ENCODE measurements at regions not wholly inside any gene's neighbourhood (a gene's known extent, or its start where the extent isn't known, plus 50 kb on each side); places are given as distances from the start of the nearest gene placed in this dataset.

- no peak for DNase-seq
Observed at GRCh38 chr1:62988867-62989266, 204.9 kb downstream of the ATG4C start.

DNA sequence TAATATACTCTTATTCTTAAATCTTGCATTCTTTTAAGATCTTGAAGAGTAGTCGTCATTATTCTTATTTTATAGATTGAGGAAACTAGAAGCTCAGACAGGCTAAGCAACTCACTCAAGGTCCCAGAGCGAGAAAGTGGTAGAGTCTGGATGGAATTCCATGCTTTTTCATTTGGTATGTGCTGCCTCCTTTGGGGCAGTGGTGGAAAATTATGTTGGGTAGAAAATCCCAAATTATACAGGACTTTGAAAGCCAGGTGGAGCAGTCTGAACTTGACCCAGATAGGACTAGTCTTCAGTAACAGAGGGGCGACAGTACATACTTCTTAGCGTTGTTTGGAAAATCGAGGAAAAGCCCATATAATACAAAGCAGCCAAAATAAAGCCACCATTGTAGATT is 205.6 kb downstream of the ATG4C start:
- DNase-seq, result no peak

DNA sequence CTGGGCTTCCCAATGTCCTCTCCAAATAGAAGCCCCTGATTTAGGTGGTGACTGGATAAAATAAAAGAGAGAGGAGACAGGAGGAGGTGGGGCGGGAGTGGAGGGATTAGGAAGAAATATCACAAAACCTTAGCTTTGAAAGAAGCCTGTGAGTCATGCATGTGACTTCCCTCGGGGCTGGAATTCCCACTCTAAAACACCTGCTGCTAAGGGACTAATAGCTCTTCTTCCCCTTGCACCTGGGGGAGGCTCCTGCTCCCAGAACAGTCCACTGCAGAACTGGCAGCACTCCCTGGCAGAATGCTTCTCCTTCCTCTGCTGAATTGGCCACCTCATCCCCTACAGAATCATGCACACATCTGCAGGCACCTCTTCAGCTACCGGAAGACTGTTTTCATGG is 207.2 kb downstream of the ATG4C start:
- DNase-seq, result no peak

GRCh38 chr1:62993844-62994243 is 209.9 kb downstream of the ATG4C start:
- DNase-seq, result no peak

DNA sequence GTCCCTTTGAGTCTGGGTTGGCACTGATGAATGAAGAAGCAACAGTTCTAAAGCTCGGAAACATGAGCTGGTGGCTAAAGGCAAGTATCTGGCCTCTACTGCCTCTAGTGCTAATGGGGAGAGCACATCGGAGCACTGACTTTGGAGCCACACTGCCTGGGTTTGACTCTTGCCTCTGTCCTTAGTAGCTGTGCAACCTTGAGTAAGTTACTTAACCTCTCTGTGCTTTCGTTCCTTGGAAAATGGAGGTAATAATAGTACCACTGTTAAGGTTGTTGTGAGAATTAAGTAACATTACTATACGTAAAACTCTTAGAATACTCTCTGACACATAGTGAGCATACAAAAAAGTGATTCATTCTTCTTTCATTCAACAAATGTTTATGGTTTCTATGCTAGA is 211.2 kb downstream of the ATG4C start:
- no peak for DNase-seq

DNA sequence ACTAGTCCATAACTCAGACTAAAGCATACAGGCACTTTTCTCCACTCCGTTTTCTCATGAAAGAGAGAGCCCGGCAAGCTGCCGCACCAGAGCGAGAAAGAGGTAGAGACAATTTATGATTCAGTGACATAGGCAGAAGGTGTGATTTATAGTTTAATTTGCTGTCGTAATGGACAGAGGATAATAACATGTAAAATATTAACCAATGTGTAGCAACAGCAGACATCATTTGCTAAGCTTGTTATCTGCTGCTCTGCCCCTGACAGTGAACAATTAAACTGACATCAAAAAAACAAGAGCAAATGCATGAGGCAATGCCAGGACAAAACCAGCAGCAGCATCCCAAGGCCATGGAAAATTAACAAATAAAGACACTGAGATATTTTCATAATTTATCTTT is 214.0 kb downstream of the ATG4C start:
- DNase-seq, result no peak

DNA sequence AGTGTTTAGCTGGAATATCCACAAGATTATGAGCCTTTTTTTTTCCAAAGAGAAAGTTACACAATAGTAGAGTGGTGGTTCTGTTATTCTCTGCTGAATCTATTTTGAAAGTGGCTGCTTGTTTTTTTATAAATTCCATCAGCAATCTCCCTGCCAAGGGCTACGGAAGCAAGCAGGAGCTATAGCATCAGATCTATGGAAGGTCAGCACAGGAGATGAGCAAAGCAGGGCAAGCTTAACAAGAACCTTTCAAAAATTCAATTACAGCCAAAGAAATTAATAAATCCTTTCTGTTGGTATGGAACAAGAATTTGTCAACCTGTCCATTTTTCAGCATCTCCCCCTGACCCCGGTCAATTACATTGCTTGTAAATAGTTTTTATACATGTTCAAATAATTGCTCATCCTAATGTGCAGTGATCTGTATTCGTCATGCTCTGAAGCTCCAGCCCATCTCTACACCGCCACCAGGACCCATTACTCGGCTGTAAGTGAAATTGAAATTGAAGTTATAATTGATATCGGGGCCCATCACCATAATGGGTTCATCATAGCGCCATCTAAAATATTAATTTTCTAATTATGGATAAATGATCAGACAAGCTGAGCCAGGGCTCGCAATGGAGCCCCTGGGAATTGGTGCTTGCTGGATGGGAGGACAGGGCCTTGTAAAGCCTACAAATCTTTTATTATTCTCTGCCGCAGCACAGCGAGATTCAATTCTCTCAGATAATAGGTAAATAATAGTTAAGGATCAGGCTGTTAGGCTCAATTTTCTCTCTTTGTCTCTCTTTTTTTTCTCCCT is 215.1 kb downstream of the ATG4C start:
- DNase-seq, result no peak

DNA sequence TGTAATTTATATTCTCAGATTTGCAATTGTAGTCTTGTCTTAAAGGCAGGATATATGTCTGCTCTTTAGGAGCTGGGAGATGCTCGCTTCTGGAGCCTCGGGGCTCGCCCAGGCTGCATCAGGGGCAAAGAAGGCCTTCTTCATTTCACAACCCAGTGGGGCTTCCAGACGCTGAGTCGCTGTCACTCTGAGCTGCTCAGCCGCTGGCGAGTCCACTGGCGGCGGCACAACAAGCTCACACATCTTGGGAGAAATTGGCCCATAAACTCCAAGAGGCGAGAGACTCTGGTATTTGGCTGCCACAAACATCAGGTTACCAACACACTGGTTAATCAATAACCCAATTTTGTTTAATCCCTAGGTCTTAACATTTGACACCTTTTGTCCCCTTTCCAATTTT is 216.6 kb downstream of the ATG4C start:
- DNase-seq, result no peak

GRCh38 chr1:63004868-63005267 is 220.9 kb downstream of the ATG4C start:
- DNase-seq, result no peak

DNA sequence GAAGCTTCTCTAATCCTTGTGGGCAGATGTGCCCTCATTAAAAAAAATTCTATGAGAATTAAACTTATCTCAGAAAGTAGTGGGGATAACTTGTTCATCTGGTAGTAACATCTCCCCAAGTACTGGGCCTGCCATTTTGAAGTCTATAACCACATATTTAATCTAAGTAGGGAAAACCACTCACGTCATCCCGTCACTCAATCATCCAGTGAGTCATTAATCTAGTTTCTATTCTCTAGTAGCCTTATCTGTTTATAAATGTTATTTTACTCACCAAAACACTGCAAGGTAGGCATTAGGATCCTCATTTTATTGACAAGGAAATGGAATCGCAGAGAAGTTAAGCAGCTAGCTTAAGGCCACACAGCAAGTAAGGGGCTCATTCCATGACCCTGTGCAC is 221.9 kb downstream of the ATG4C start:
- no peak for DNase-seq

DNA sequence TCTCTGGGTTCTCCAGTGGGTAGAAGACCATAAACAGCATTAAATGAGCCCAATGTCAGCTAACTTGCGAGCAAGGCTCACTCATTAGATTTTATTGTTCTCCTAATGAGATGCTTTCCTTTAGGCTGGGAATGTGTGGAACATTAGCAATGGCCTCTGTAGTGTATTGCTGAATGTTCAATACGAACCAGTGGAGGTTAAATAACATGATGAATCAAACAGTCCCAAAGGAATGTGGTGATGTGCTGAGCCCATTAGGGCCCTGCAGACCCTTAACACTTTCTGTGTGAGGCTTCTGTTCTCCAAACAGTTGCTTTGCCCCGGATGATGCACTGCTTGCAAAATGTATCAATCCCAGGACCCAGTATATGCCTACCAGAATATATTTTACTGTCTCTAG is 225.5 kb downstream of the ATG4C start:
- DNase-seq, result no peak

- DNase-seq, result no peak
Observed at GRCh38 chr1:63010913-63011660, 227.2 kb downstream of the ATG4C start.

GRCh38 chr1:63012339-63012738 is 228.4 kb downstream of the ATG4C start:
- DNase-seq, result no peak

- DNase-seq, result no peak
Observed at GRCh38 chr1:63014267-63014666, 230.3 kb downstream of the ATG4C start.

- no peak for DNase-seq
Observed at GRCh38 chr1:63022319-63022718, 238.4 kb downstream of the ATG4C start.

GRCh38 chr1:63023171-63023570 is 239.2 kb downstream of the ATG4C start:
- DNase-seq, result no peak

- DNase-seq, result no peak
Observed at GRCh38 chr1:63023637-63024036, 239.7 kb downstream of the ATG4C start.

DNA sequence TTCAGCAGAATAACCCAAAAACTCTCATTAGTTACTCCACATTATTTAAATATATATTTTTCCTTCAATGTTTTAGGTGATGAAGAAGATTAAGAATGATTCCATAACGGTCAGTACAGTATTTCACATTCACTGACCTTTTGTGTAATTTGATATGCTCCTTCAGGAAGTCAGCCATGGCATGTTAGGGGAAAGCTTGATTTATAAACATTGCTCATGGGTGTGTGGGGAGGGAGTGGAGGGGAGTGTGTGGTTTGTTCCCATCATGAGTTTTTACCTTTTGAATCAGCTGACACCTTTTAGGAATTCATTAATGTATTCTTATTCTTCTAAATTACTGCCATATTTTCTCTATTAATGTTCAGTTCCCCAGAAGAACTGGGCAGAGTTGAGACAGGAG is 240.2 kb downstream of the ATG4C start:
- no peak for DNase-seq

GRCh38 chr1:63027176-63027575 is 243.2 kb downstream of the ATG4C start:
- DNase-seq, result no peak

GRCh38 chr1:63032171-63032570 is 248.2 kb downstream of the ATG4C start:
- DNase-seq, result no peak

DNA sequence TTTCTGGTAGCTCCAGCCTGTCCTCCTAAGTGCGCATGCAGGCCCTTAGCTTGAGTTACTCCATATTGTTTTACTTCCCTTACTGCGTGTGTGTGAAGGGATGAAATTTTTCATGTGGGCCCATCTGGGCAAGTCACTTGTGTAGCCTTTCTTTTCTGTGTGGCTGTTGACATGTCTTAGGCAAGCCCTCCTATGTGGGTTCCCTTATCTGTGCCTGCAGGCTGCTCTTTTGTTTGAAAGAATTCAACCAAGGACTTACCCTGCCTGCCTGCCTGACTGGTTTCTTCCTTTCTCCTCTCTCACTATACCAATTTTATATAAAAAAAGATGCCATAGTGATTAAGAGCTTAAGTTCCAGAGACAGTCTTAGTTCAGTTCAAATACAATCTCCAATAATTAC is 249.3 kb downstream of the ATG4C start:
- peak; percentile 87 for DNase-seq

- no peak for DNase-seq
Observed at GRCh38 chr1:63034256-63034655, 250.3 kb downstream of the ATG4C start.

- no peak for DNase-seq
Observed at GRCh38 chr1:63038586-63038985, 254.7 kb downstream of the ATG4C start.

- no peak for DNase-seq
Observed at GRCh38 chr1:63041660-63042059, 257.7 kb downstream of the ATG4C start.

DNA sequence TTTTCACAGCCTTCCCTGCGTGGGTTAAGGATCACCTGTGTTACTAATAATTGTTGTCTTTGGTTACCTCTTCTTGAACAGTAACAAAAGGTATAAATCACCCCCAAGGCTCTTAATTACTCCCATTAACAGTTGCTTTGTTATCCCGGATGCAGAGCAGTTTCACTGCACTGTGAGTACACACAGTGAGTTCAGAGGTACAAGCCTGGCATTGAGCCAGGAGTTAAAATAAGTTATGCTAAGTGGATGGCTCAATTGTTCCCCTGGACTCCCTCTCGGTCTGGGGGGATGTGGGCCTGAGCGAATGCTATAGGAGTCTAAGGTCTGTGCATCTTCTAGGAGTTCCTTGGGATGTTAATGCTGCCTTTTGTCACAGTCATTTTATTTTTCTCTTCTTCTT is 258.3 kb downstream of the ATG4C start:
- no peak for DNase-seq

Data from hematopoietic multipotent progenitor cell treated with erythropoietin and hydrocortisone succinate and interleukin-3 and kit ligand, for 4 days (in vitro differentiated cells).